MM.1S (cell line): ENCODE measurements at regions not wholly inside any gene's neighbourhood (a gene's known extent, or its start where the extent isn't known, plus 50 kb on each side); places are given as distances from the start of the nearest gene placed in this dataset.

ENCODE experiments used
- DNase-seq: peaks from one replicate; pipeline ENCODE4 v3.0.0-alpha.2; 2015
- H2AFZ ChIP-seq: fragments of 300-600 bp; sonication (generic); 2 replicates; pipeline ENCODE4 v1.6.0; 2016; ENCODE audit warnings: antibody characterized with exemption, low read length
- H3F3A ChIP-seq: fragments of 300-600 bp; sonication (generic); 2 replicates; pipeline ENCODE4 v1.6.1; 2016; ENCODE audit warnings: mild to moderate bottlenecking, antibody characterized with exemption, low read length, moderate library complexity, mixed read lengths; ENCODE audit not compliant: insufficient read depth
- H3K27ac ChIP-seq: fragments of 300-600 bp; sonication (generic); 2 replicates; pipeline ENCODE4 v1.5.1; 2016; ENCODE audit warnings: mild to moderate bottlenecking, low read length
- H3K27me3 ChIP-seq: fragments of 300-600 bp; sonication (generic); replicated peaks from 2 replicates; pipeline ENCODE4 v1.6.0; 2016; ENCODE audit warnings: low read length; ENCODE audit not compliant: insufficient read depth
- H3K36me3 ChIP-seq: fragments of 300-600 bp; sonication (generic); replicated peaks from 2 replicates; pipeline ENCODE4 v1.6.1; 2016; ENCODE audit warnings: mild to moderate bottlenecking, low read length, mixed read lengths; ENCODE audit not compliant: insufficient read depth
- H3K4me1 ChIP-seq: fragments of 300-600 bp; sonication (generic); 2 replicates; pipeline ENCODE4 v1.6.1; 2016; ENCODE audit warnings: low read length, mixed read lengths
- H3K4me2 ChIP-seq: fragments of 300-600 bp; sonication (generic); 2 replicates; pipeline ENCODE4 v1.6.0; 2016; ENCODE audit warnings: low read depth, low read length
- H3K4me3 ChIP-seq: fragments of 300-600 bp; sonication (generic); 2 replicates; pipeline ENCODE4 v1.5.1; 2016; ENCODE audit warnings: low read length, mixed read lengths
- H3K79me2 ChIP-seq: fragments of 300-600 bp; sonication (generic); 2 replicates; pipeline ENCODE4 v1.6.1; 2016; ENCODE audit warnings: mixed run types, low read length, mixed read lengths
- H3K9ac ChIP-seq: fragments of 300-600 bp; sonication (generic); 2 replicates; pipeline ENCODE4 v1.6.1; 2016; ENCODE audit warnings: low read length, mixed read lengths
- H3K9me2 ChIP-seq: fragments of 300-600 bp; sonication (generic); replicated peaks from 2 replicates; pipeline ENCODE4 v1.6.1; 2016; ENCODE audit warnings: mild to moderate bottlenecking, low read length, mixed read lengths; ENCODE audit not compliant: insufficient read depth
- H3K9me3 ChIP-seq: fragments of 300-600 bp; sonication (generic); replicated peaks from 2 replicates; pipeline ENCODE4 v1.6.1; 2016; ENCODE audit warnings: mild to moderate bottlenecking, low read length, mixed read lengths; ENCODE audit not compliant: insufficient read depth
- H4K20me1 ChIP-seq: fragments of 300-600 bp; sonication (generic); 2 replicates; pipeline ENCODE4 v1.6.1; 2016; ENCODE audit warnings: mild to moderate bottlenecking, low read length, moderate library complexity, mixed read lengths; ENCODE audit not compliant: insufficient read depth
- CTCF ChIP-seq: fragments of 300-600 bp; sonication (generic); IDR thresholded peaks from 2 replicates; pipeline ENCODE4 v1.5.1; 2016; ENCODE audit warnings: antibody characterized with exemption, low read length, mixed read lengths
- EZH2 ChIP-seq: fragments of 300-600 bp; sonication (generic); optimal IDR thresholded peaks from 2 replicates; pipeline ENCODE3; 2017; ENCODE audit warnings: low read depth, mild to moderate bottlenecking, antibody characterized with exemption, low read length, mixed read lengths
- EZH2phosphoT487 ChIP-seq: fragments of 300-600 bp; sonication (generic); IDR thresholded peaks from 2 replicates; pipeline ENCODE4 v1.6.1; 2018; ENCODE audit warnings: antibody characterized with exemption, low read length

- Histone ChIP-seq H3K4me2 (no peak overlapping the region), H3K9ac (no peak overlapping the region), H3K27ac (no peak overlapping the region), H3K9me3 (no peaks in the 10 kb centered on the region), H4K20me1 (no peaks in the 10 kb centered on the region), H3K4me1 (no peaks in the 10 kb centered on the region), H3F3A (no peaks in the 10 kb centered on the region), H3K27me3 (no peaks in the 10 kb centered on the region), H3K79me2 (no peaks in the 10 kb centered on the region), H3K4me3 (no peak overlapping the region), H3K36me3 (no peaks in the 10 kb centered on the region), H3K9me2 (no peaks in the 10 kb centered on the region), H2AFZ (no peak overlapping the region)
- TF ChIP-seq EZH2phosphoT487, result no peak
- no peak for TF ChIP-seq CTCF
- TF ChIP-seq EZH2, result no peak
- DNase-seq, result no peak
Observed at GRCh38 chr19:28785971-28786370, 427.0 kb downstream of the UQCRFS1 start.

GRCh38 chr19:28764066-28764465 is 448.9 kb downstream of the UQCRFS1 start:
- DNase-seq, result no peak
- Histone ChIP-seq H3K4me1 (no peaks in the 10 kb centered on the region), H3K27me3 (no peaks in the 10 kb centered on the region), H3K79me2 (no peaks in the 10 kb centered on the region), H3K4me3 (no peak overlapping the region), H3K4me2 (no peak overlapping the region), H3K27ac (no peak overlapping the region), H2AFZ (no peak overlapping the region), H3K9ac (no peak overlapping the region), H3K36me3 (no peaks in the 10 kb centered on the region), H3K9me2 (no peaks in the 10 kb centered on the region), H4K20me1 (no peaks in the 10 kb centered on the region), H3F3A (no peaks in the 10 kb centered on the region), H3K9me3 (no peaks in the 10 kb centered on the region)
- TF ChIP-seq CTCF (no peak), EZH2 (no peak), EZH2phosphoT487 (no peak)

GRCh38 chr19:28746478-28746877 is 466.5 kb downstream of the UQCRFS1 start:
- Histone ChIP-seq H3K4me1 (no peaks in the 10 kb centered on the region), H3K9me2 (no peaks in the 10 kb centered on the region), H3K4me3 (no peak overlapping the region), H3K4me2 (no peak overlapping the region), H3K27ac (no peak overlapping the region), H3K9me3 (no peaks in the 10 kb centered on the region), H4K20me1 (no peaks in the 10 kb centered on the region), H3K79me2 (no peaks in the 10 kb centered on the region), H3K9ac (no peak overlapping the region), H3K36me3 (no peaks in the 10 kb centered on the region), H3F3A (no peaks in the 10 kb centered on the region), H3K27me3 (no peaks in the 10 kb centered on the region), H2AFZ (no peak overlapping the region)
- TF ChIP-seq EZH2 (no peak), EZH2phosphoT487 (no peak), CTCF (no peak)
- no peak for DNase-seq

- Histone ChIP-seq H3K9ac (no peak overlapping the region), H3K4me3 (no peak overlapping the region), H3K27me3 (no peaks in the 10 kb centered on the region), H3K9me3 (no peaks in the 10 kb centered on the region), H3K79me2 (no peaks in the 10 kb centered on the region), H3K4me2 (no peak overlapping the region), H3K36me3 (no peaks in the 10 kb centered on the region), H4K20me1 (no peaks in the 10 kb centered on the region), H3K4me1 (no peaks in the 10 kb centered on the region), H3K9me2 (no peaks in the 10 kb centered on the region), H2AFZ (no peak overlapping the region), H3F3A (no peaks in the 10 kb centered on the region), H3K27ac (no peak overlapping the region)
- TF ChIP-seq EZH2phosphoT487 (no peak), EZH2 (no peak), CTCF (no peak)
- DNase-seq, result no peak
Observed at GRCh38 chr19:28744943-28745342, 468.0 kb downstream of the UQCRFS1 start.
